IMR-90 (cell line): ENCODE measurements at regions not wholly inside any gene's neighbourhood (a gene's known extent, or its start where the extent isn't known, plus 50 kb on each side); places are given as distances from the start of the nearest gene placed in this dataset.

ENCODE experiments used
- CHD1 ChIP-seq: IDR thresholded peaks from 2 replicates; pipeline ENCODE4 v1.6.1; 2012; ENCODE audit warnings: low read depth, low read length, improper control_type of control experiment
- NFE2L2 ChIP-seq: fragments of 150-350 bp; IDR thresholded peaks from 2 replicates; pipeline ENCODE4 v1.6.1; 2016; ENCODE audit warnings: low read depth, mild to moderate bottlenecking, low read length
- POLR2A ChIP-seq: IDR thresholded peaks from 2 replicates; pipeline ENCODE4 v1.6.1; 2012; ENCODE audit warnings: mild to moderate bottlenecking, low read depth, low read length
- RAD21 ChIP-seq: IDR thresholded peaks from 2 replicates; pipeline ENCODE4 v1.6.1; 2012; ENCODE audit warnings: low read length, improper control_type of control experiment
- TF ChIP-seq, protein P1 (sequence below): conservative IDR thresholded peaks from 2 replicates; pipeline ENCODE4 v1.5.1; 2012; ENCODE audit warnings: mild to moderate bottlenecking, low read depth, low read length, improper control_type of control experiment

DNA sequence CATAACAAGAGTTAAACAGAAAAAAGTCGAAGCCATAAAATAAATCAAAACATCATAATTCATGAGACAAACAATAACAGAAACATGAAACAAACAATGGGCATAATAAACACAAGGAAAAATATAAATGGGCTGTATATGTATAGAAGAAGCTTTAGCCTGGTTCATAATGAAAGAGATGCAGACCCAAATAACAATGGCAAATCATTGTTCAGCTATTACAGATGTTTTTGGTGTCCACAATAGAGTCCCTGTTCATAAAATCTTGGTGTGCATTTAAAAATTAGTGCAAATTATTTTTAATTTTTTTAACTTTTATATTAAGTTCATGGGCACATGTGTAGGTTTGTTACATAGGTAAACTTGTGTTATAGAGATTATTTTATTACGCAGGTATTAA is 1185.9 kb upstream of the B3GALT2 start:
- TF ChIP-seq, protein P1, sequence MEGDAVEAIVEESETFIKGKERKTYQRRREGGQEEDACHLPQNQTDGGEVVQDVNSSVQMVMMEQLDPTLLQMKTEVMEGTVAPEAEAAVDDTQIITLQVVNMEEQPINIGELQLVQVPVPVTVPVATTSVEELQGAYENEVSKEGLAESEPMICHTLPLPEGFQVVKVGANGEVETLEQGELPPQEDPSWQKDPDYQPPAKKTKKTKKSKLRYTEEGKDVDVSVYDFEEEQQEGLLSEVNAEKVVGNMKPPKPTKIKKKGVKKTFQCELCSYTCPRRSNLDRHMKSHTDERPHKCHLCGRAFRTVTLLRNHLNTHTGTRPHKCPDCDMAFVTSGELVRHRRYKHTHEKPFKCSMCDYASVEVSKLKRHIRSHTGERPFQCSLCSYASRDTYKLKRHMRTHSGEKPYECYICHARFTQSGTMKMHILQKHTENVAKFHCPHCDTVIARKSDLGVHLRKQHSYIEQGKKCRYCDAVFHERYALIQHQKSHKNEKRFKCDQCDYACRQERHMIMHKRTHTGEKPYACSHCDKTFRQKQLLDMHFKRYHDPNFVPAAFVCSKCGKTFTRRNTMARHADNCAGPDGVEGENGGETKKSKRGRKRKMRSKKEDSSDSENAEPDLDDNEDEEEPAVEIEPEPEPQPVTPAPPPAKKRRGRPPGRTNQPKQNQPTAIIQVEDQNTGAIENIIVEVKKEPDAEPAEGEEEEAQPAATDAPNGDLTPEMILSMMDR: no peak
- TF ChIP-seq RAD21: no peak
- no peak for TF ChIP-seq POLR2A
- TF ChIP-seq CHD1: no peak
- no peak for TF ChIP-seq NFE2L2
